A549 (cell line): ENCODE measurements at regions not wholly inside any gene's neighbourhood (a gene's known extent, or its start where the extent isn't known, plus 50 kb on each side); places are given as distances from the start of the nearest gene placed in this dataset.

ENCODE experiments used
- CHD2 ChIP-seq: fragments of 150-350 bp; IDR thresholded peaks from 2 replicates; pipeline ENCODE4 v1.6.1; 2014; ENCODE audit warnings: low read length; ENCODE audit not compliant: partially characterized antibody
- EHMT2 ChIP-seq: fragments of 200-600 bp; sonication (generic); IDR thresholded peaks from 2 replicates; pipeline ENCODE4 v1.6.1; 2016; ENCODE audit warnings: antibody characterized with exemption, low read depth, mild to moderate bottlenecking, moderate library complexity
- TF ChIP-seq, protein P1 (sequence below): fragments of 450-650 bp; IDR thresholded peaks from 2 replicates; pipeline ENCODE4 v1.6.1; 2014; ENCODE audit warnings: antibody characterized with exemption
- TF ChIP-seq, protein P2 (sequence below): fragments of >200 bp; sonication (Bioruptor Twin); formaldehyde crosslinking; IDR thresholded peaks from 3 replicates; pipeline ENCODE4 v1.5.1; 2016

DNA sequence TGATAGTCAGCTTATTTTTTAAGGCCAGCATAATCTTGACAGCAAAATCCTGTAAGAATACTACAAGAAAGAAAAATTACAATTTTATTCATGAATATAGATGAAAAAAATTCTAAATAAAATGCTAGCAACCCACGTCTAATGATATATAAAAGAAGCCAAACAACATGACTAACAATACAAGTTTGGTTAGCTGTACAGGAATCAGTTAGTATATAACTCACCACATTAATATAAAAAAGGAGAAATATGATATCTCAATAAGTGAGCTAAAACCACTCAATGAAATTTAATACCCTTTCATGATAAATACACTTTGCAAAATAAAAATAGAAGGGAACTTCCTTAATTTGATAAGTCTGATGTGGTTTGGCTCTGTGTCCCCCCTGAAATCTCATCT lies 139.7 kb upstream of the MAN2A1 start:
- TF ChIP-seq, protein P1, sequence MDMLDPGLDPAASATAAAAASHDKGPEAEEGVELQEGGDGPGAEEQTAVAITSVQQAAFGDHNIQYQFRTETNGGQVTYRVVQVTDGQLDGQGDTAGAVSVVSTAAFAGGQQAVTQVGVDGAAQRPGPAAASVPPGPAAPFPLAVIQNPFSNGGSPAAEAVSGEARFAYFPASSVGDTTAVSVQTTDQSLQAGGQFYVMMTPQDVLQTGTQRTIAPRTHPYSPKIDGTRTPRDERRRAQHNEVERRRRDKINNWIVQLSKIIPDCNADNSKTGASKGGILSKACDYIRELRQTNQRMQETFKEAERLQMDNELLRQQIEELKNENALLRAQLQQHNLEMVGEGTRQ, result no peak
- TF ChIP-seq, protein P2, sequence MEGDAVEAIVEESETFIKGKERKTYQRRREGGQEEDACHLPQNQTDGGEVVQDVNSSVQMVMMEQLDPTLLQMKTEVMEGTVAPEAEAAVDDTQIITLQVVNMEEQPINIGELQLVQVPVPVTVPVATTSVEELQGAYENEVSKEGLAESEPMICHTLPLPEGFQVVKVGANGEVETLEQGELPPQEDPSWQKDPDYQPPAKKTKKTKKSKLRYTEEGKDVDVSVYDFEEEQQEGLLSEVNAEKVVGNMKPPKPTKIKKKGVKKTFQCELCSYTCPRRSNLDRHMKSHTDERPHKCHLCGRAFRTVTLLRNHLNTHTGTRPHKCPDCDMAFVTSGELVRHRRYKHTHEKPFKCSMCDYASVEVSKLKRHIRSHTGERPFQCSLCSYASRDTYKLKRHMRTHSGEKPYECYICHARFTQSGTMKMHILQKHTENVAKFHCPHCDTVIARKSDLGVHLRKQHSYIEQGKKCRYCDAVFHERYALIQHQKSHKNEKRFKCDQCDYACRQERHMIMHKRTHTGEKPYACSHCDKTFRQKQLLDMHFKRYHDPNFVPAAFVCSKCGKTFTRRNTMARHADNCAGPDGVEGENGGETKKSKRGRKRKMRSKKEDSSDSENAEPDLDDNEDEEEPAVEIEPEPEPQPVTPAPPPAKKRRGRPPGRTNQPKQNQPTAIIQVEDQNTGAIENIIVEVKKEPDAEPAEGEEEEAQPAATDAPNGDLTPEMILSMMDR, result no peak
- no peak for TF ChIP-seq CHD2
- TF ChIP-seq EHMT2, result no peak
